Gastrocnemius medialis (tissue), 4 donors: ENCODE measurements at regions not wholly inside any gene's neighbourhood (a gene's known extent, or its start where the extent isn't known, plus 50 kb on each side); places are given as distances from the start of the nearest gene placed in this dataset.

Experiments
- POLR2A ChIP-seq, 2 donors: fragments of 450-650 bp; IDR thresholded peaks; one replicate each; pipeline ENCODE4 v1.6.1; 2017; ENCODE audit warnings: antibody characterized with exemption in 2 of 2, mild to moderate bottlenecking in 2 of 2, moderate library complexity in 2 of 2
- TF ChIP-seq, protein P1 (sequence below), 5 experiments: fragments of 450-650 bp in 3 of 5; fragments of 200-600 bp in 2 of 5; sonication (generic) in 2 of 5; IDR thresholded peaks in 4 of 5; conservative IDR thresholded peaks in 1 of 5; 1 replicate in 4 of 5; 2 replicates in 1 of 5; pipeline ENCODE4 v1.5.1; 2016 to 2019; ENCODE audit warnings: antibody characterized with exemption in 5 of 5, mild to moderate bottlenecking in 3 of 5, moderate library complexity in 3 of 5

DNA sequence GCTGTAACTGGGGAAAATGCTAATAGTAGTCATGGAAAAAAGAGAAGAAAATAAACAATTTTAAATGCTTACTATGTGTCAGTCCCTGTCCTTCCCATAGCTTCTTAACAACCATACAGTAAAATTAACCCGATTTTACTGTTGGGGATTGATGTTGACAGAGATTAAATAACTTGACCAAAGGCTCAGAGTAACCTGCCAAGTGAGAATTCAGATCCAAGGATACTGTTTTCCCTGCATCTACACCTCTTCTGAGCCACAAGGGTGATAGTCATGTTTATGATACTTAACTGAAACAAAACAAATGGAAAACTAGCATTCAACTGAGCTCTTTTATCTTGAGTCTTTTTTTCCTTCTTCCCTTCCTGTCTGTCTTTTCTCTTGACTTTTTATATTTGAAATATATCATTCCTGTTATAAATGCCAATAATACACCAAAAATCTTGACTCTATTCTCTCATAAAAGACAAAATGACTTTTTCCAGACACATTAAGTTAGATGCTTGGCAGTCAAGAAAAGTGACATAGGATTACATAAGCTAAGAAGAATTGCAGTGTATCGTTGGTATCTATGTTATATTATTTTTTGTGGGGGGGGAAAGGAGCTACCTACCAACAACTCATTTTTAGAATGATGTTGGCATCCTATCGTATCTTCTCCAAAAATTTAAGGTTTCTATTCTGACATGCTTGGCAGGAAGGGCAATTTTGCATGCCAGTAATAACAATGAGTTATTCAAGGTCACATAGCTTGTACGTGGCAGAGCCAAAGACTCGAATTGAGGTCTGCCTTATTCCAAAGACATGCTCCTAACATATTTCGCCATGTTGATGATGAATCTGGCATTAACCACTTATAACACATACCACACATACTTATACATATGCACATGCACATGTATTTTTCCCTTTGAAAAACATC lies 306.6 kb upstream of the KCNH8 start:
- TF ChIP-seq, protein P1, sequence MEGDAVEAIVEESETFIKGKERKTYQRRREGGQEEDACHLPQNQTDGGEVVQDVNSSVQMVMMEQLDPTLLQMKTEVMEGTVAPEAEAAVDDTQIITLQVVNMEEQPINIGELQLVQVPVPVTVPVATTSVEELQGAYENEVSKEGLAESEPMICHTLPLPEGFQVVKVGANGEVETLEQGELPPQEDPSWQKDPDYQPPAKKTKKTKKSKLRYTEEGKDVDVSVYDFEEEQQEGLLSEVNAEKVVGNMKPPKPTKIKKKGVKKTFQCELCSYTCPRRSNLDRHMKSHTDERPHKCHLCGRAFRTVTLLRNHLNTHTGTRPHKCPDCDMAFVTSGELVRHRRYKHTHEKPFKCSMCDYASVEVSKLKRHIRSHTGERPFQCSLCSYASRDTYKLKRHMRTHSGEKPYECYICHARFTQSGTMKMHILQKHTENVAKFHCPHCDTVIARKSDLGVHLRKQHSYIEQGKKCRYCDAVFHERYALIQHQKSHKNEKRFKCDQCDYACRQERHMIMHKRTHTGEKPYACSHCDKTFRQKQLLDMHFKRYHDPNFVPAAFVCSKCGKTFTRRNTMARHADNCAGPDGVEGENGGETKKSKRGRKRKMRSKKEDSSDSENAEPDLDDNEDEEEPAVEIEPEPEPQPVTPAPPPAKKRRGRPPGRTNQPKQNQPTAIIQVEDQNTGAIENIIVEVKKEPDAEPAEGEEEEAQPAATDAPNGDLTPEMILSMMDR (IDR thresholded peaks at IDR 0.05 in 4 of 5, conservative IDR thresholded peaks at IDR 0.05 in 1 of 5), result no peak
- TF ChIP-seq POLR2A (IDR thresholded peaks at IDR 0.05), result no peak
